ENCODE measurements at regions not wholly inside any gene's neighbourhood (a gene's known extent, or its start where the extent isn't known, plus 50 kb on each side); places are given as distances from the start of the nearest gene placed in this dataset.
A peak's percentile ranks its signal among the peaks of the same experiment; 100 is the strongest.
"Not testable (repeated sequence)": the region's sequence is repeated elsewhere in the genome, so short reads cannot be mapped to it uniquely, and the experiment has no call there.

DNA sequence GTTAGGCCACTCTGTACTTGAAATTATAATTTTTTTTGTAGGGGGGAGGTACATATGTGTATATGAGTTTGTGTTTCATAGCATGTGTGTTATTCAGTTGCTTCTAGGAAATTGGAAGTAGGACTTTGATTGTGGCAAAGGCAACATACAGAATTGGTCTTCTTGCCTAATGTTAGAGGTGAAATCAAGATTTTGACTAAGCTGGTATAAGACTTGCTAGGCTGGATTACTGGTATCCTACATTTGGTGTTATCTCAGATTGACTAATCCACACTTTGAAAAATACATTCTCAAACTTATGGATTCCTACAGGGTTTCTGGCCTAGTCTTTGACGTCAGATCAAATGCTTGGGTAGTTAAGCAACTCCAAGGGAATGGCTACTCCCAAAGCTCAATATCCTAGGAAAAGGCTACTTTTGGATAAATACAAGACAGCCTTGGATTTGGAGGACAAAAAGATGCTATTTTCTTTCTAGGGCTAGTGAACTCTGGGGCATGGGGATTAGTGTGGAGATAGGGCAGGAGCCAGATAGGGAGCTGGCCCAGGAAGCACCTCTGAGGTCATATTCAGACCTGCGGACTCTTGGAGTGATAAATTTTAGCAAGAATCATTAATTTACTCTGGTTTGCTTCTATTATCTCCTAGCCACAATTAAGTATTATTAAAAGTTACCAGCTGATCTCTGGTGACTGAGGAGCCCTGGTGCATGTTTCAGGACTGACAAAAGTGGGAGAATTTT is 144.0 kb upstream of the RPS23 start:
- no peaks in the 10 kb centered on the region for H3K36me3 ChIP-seq (ENCODE audit: insufficient read depth, low read length)
- H3K4me3 ChIP-seq (ENCODE audit: low read length), result no peak overlapping the region
- peaks cover 20% of the 10 kb centered on the region for H3K4me1 ChIP-seq (ENCODE audit: control insufficient read depth, insufficient read depth, low read length)
- H3K9ac ChIP-seq (ENCODE audit: low read depth, low read length), result no peak overlapping the region
- no peaks in the 10 kb centered on the region for H3K27me3 ChIP-seq (ENCODE audit: control insufficient read depth, insufficient read depth, low read length)
- no peaks in the 10 kb centered on the region for H3K9me3 ChIP-seq (replicated peaks; ENCODE audit: low read length)
- H3K4me2 ChIP-seq (ENCODE audit: low read length), result no peak overlapping the region

DNA sequence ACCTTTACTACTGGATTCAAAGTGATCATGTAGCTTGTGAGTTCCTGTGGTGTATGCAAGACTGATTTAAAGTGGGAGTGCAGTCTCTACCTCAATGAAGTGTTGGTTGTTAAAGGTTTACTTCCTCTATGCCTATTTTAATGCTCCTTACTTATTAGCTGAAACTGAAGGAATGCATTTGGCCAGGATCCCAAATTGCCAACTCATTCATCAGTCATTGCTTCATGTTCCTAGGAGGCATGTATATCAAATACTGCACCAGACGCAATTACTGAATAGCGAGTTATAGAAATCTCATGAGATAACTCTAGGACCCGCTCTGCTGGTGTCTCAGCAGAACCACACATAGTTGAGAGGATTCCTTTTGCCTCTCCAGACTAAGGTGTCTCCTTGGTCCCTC is 143.0 kb upstream of the RPS23 start:
- Histone ChIP-seq H3K4me1 (ENCODE audit: control insufficient read depth, insufficient read depth, low read length) (peaks cover 20% of the 10 kb centered on the region), H3K36me3 (ENCODE audit: insufficient read depth, low read length) (no peaks in the 10 kb centered on the region), H3K4me3 (ENCODE audit: low read length) (no peak overlapping the region), H3K9ac (ENCODE audit: low read depth, low read length) (no peak overlapping the region), H3K9me3 (replicated peaks; ENCODE audit: low read length) (no peaks in the 10 kb centered on the region), H3K4me2 (ENCODE audit: low read length) (peak overlapping the region; percentile 42), H3K27me3 (ENCODE audit: control insufficient read depth, insufficient read depth, low read length) (no peaks in the 10 kb centered on the region)

DNA sequence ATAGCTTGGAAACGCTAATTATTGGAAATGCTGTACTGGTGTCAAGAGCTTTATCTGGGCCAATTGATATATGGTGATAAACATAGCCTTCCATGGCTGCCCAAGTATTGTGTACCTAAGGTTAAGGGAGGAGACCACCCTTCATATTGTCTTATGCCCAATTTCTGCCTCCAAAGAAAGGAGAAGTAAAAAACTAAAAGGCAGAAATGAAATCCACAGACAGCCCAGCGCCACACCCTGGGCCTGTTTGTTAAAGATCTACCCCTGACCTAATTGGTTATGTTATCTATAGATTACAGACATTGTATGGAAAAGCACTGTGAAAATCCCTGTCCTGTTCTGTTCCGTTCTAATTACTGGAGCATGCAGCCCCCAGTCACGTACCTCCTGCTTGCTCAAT is 142.4 kb upstream of the RPS23 start:
- not testable (repeated sequence) for H3K4me2 ChIP-seq (ENCODE audit: low read length); H3K27me3 ChIP-seq (ENCODE audit: control insufficient read depth, insufficient read depth, low read length); H3K9ac ChIP-seq (ENCODE audit: low read depth, low read length); H3K4me3 ChIP-seq (ENCODE audit: low read length); H3K9me3 ChIP-seq (replicated peaks; ENCODE audit: low read length); H3K36me3 ChIP-seq (ENCODE audit: insufficient read depth, low read length)
- peaks cover 20% of the 10 kb centered on the region for H3K4me1 ChIP-seq (ENCODE audit: control insufficient read depth, insufficient read depth, low read length)

DNA sequence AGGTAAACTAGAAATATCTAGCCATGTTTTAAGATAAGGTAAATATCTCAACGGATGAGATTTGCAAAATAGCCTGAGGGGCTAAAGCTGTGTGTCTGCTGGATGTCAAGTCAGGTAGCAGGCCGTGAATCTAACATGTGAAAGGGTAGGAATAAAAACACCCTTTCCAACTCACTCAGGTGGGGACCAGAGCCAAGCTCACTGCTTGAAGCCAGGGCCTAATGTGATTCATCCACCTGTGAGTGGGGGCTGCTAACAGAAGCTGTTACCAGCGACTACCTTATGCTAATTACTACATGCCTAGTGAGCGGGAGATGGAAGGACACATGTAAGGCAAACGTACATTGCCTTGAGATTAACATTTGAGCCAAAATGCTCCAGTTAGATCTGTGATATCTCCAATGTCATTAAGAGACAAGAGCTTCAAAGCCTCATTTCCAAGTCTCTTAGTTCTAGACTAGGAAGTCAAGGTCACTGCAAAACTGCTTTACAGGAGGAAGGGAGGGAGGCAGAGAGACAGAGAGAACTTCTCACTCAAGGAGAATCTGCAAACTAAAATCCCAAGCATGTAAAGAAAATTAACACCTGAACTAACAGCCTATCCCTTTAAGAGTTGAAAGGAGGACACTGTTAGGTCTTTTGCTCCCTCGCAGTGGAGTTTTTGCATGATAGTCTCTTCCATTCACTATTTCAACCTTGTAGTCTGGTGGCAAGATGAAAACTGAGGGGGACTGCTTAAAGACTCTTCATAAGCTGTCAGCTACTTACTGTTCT is 141.6 kb upstream of the RPS23 start:
- Histone ChIP-seq H3K4me1 (ENCODE audit: control insufficient read depth, insufficient read depth, low read length) (peaks cover 20% of the 10 kb centered on the region), H3K4me2 (ENCODE audit: low read length) (no peak overlapping the region), H3K36me3 (ENCODE audit: insufficient read depth, low read length) (no peaks in the 10 kb centered on the region), H3K9ac (ENCODE audit: low read depth, low read length) (no peak overlapping the region), H3K9me3 (replicated peaks; ENCODE audit: low read length) (no peaks in the 10 kb centered on the region), H3K27me3 (ENCODE audit: control insufficient read depth, insufficient read depth, low read length) (no peaks in the 10 kb centered on the region), H3K4me3 (ENCODE audit: low read length) (no peak overlapping the region)

DNA sequence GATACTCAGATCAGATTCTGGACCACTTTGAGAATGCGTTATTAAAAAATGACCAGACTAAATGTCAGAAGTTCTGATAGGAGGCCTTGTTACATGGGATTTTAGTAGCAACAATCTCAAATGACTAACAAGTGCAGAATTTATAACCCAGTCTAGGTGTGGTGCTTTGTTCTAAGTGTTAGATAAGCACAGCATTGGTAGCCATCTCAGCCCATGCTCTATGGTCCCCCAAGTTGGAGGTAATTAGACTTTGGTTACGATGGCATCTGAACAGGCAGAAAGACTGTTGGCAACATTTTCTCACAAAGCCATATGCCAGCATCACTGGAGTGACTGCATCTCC is 140.4 kb upstream of the RPS23 start:
- Histone ChIP-seq H3K4me2 (ENCODE audit: low read length) (no peak overlapping the region), H3K27me3 (ENCODE audit: control insufficient read depth, insufficient read depth, low read length) (no peaks in the 10 kb centered on the region), H3K4me1 (ENCODE audit: control insufficient read depth, insufficient read depth, low read length) (peaks cover 30% of the 10 kb centered on the region), H3K9me3 (replicated peaks; ENCODE audit: low read length) (no peaks in the 10 kb centered on the region), H3K9ac (ENCODE audit: low read depth, low read length) (no peak overlapping the region), H3K36me3 (ENCODE audit: insufficient read depth, low read length) (no peaks in the 10 kb centered on the region), H3K4me3 (ENCODE audit: low read length) (no peak overlapping the region)

DNA sequence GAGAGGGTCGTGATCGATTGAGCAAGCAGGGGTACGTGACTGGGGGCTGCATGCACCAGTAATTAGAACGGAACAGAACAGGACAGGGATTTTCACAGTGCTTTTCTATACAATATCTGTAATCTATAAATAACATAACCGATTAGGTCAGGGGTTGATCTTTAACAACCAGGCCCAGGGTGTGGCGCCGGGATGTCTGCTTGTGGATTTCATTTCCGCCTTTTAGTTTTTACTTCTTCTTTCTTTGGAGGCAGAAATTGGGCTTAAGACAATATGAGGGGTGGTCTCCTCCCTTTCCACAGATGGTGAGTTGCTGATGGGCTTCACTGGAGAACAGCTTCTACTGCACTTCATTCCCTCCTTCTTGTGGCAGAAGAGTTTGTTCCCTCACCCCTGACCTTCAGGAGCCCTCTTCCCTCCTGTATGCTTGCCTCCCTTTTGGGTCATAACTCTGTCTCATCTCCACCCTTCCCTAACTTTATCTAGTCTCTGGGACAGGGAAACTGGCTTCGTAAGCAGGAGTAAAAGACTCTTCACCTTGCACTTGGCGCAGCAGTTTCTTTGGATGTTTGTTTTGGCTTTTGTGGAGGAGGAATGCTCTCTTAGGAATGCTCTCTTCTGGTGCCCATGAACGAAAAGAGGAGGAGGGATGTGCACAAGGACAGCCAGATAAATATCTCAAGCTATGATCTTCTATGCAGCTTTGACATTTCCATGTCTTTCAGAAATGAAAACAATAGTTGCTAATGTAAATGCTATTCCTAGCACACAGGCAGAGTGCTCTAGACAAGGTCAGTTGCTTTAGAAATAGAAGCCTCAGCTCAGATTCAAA is 139.8 kb upstream of the RPS23 start:
- H3K4me3 ChIP-seq (ENCODE audit: low read length), result no peak overlapping the region
- H3K9ac ChIP-seq (ENCODE audit: low read depth, low read length), result no peak overlapping the region
- no peaks in the 10 kb centered on the region for H3K27me3 ChIP-seq (ENCODE audit: control insufficient read depth, insufficient read depth, low read length)
- H3K4me1 ChIP-seq (ENCODE audit: control insufficient read depth, insufficient read depth, low read length), result peaks cover 35% of the 10 kb centered on the region
- H3K36me3 ChIP-seq (ENCODE audit: insufficient read depth, low read length), result no peaks in the 10 kb centered on the region
- no peak overlapping the region for H3K4me2 ChIP-seq (ENCODE audit: low read length)
- no peaks in the 10 kb centered on the region for H3K9me3 ChIP-seq (replicated peaks; ENCODE audit: low read length)

DNA sequence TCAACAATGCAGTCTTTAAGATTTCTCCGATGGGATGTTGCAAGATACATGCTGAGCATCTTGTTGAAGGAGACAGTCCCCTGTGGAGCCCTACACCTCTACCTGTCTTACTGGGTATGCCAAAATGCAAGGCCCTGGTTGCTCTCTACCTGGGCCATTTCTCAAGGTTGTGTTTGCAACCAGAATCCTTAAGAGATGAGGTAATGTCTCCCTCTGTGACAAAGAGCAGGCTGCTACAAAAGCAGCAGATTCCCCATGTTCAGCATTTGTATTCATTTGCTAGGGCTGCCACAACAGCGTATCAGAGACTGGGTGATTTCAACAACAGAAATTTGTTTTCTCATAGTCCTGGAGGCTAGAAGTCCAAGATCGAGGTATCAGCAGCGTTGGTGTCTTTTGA is 138.4 kb upstream of the RPS23 start:
- Histone ChIP-seq H3K4me3 (ENCODE audit: low read length) (no peak overlapping the region), H3K27me3 (ENCODE audit: control insufficient read depth, insufficient read depth, low read length) (no peaks in the 10 kb centered on the region), H3K9me3 (replicated peaks; ENCODE audit: low read length) (no peaks in the 10 kb centered on the region), H3K4me1 (ENCODE audit: control insufficient read depth, insufficient read depth, low read length) (peaks cover 37% of the 10 kb centered on the region), H3K4me2 (ENCODE audit: low read length) (no peak overlapping the region), H3K9ac (ENCODE audit: low read depth, low read length) (no peak overlapping the region), H3K36me3 (ENCODE audit: insufficient read depth, low read length) (no peaks in the 10 kb centered on the region)

DNA sequence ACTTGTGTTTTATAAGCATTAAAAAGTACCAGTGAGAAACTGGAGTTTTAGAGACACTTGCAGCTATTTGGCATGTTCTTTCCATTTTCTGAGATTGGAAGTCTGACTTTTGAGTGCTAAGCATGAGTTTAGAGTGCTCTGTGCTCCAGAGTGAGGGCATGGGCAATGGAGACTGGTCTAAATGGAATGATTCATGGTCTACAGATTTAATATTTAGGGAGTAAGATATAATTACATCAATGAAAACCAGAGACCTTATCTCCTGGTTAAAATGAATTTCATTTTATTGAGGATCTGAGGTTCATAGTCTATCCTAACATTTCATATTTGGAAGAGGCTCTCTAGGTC is 135.9 kb upstream of the RPS23 start:
- no peaks in the 10 kb centered on the region for H3K27me3 ChIP-seq (ENCODE audit: control insufficient read depth, insufficient read depth, low read length)

DNA sequence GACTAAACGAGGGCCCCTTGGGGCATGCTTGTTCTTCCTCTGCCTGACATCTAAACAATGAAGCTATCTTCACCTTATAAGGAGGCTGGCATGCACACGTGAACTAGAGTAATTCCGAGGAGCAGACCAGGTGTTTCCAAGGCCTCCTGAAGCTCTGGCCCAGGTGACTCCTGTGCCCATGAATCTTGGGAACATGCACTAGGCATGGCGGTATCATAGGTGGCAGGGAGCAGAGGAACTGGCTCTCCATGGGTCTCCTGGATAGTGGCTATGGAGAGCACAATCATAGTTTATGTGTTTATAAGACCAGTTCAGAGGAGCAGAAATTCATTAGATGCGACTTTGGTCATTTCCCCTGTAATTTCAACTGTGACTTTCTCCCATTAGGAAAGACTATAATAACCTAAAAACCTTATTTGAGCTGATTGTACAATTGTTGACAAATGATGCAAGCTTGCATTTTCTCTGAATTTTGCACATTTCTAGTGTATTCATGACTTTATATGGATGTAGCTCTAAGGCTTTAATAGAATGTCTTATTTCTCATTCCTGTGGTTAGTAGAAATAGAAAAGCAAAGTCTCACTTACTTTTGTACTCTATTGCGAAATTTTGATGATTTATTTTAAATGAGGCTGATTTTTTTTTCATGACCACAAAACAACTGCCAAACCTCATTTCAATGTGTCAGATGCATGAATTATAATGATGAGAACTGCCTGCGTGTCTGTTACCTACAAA is 135.3 kb upstream of the RPS23 start:
- Histone ChIP-seq H3K9ac (ENCODE audit: low read depth, low read length) (peak overlapping the region; percentile 67), H3K9me3 (replicated peaks; ENCODE audit: low read length) (no peaks in the 10 kb centered on the region), H3K4me3 (ENCODE audit: low read length) (peak overlapping the region; percentile 21), H3K4me1 (ENCODE audit: control insufficient read depth, insufficient read depth, low read length) (peaks cover 24% of the 10 kb centered on the region), H3K36me3 (ENCODE audit: insufficient read depth, low read length) (no peaks in the 10 kb centered on the region), H3K4me2 (ENCODE audit: low read length) (peak overlapping the region; percentile 41), H3K27me3 (ENCODE audit: control insufficient read depth, insufficient read depth, low read length) (no peaks in the 10 kb centered on the region)

More for the DNA sequence above, 135.9 kb upstream of the RPS23 start:
- H3K4me1 ChIP-seq (ENCODE audit: control insufficient read depth, insufficient read depth, low read length), result peaks cover 29% of the 10 kb centered on the region
- no peak overlapping the region for H3K4me3 ChIP-seq (ENCODE audit: low read length)
- H3K4me2 ChIP-seq (ENCODE audit: low read length), result peak overlapping the region; percentile 40
- H3K9ac ChIP-seq (ENCODE audit: low read depth, low read length), result peak overlapping the region; percentile 67
- no peaks in the 10 kb centered on the region for H3K36me3 ChIP-seq (ENCODE audit: insufficient read depth, low read length)
- H3K9me3 ChIP-seq (replicated peaks; ENCODE audit: low read length), result no peaks in the 10 kb centered on the region

DNA sequence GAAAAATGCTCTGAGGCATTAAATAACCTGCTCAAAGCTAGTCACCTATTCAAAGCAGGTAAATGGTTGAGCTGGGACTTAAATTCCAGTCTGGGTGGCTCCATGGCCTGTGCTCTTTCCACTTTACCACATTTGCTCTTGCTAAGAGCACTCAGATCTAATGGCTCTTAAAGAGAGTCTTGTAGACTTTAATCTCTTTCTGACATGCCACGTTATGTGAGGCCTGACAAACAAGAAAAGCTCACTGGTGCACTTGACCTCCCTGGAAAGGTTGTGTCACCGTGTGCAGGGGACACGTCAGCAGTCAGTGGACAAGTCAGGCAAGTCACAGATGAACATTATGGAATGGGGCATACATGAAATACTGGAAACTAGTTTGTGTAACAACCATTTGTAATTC is 129.9 kb upstream of the RPS23 start:
- Histone ChIP-seq H3K4me3 (ENCODE audit: low read length) (no peak overlapping the region), H3K4me2 (ENCODE audit: low read length) (no peak overlapping the region), H3K9ac (ENCODE audit: low read depth, low read length) (no peak overlapping the region), H3K4me1 (ENCODE audit: control insufficient read depth, insufficient read depth, low read length) (peaks cover 29% of the 10 kb centered on the region), H3K27me3 (ENCODE audit: control insufficient read depth, insufficient read depth, low read length) (no peaks in the 10 kb centered on the region), H3K36me3 (ENCODE audit: insufficient read depth, low read length) (no peaks in the 10 kb centered on the region), H3K9me3 (replicated peaks; ENCODE audit: low read length) (peaks cover 5% of the 10 kb centered on the region)

DNA sequence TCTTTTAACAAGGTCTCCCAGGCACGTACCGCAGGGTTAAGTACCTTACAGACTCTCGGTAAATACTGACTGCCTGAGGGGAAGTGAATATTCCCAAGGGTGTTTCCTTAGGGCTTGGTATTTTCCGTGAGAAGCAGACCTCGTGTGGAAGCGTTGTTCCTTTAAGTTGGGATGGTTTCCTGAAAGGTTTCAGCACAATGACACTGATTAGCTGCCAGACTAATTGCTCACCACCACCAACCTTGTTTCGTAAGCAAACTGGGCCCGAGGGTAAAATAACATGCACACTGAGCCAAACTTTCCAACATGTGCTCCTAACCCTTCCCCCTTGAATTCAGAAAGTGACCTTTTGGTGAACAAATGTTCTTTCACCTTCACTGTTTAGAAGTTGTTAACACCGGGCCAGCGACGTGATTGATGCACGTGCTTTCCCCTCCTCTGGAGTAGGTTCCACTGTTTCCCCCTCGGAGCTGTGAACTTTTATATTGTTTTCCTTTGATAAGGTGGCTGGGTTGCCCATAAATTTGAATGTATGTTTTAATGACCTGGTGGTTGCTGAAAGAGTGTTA is 128.1 kb upstream of the RPS23 start:
- H3K9me3 ChIP-seq (replicated peaks; ENCODE audit: low read length), result peaks cover 5% of the 10 kb centered on the region
- H3K4me2 ChIP-seq (ENCODE audit: low read length), result peak overlapping the region; percentile 64
- peak overlapping the region; percentile 79 for H3K9ac ChIP-seq (ENCODE audit: low read depth, low read length)
- H3K4me3 ChIP-seq (ENCODE audit: low read length), result no peak overlapping the region
- no peaks in the 10 kb centered on the region for H3K27me3 ChIP-seq (ENCODE audit: control insufficient read depth, insufficient read depth, low read length)
- H3K4me1 ChIP-seq (ENCODE audit: control insufficient read depth, insufficient read depth, low read length), result peaks cover 26% of the 10 kb centered on the region
- no peaks in the 10 kb centered on the region for H3K36me3 ChIP-seq (ENCODE audit: insufficient read depth, low read length)

Data from skeletal muscle satellite cell (primary cell).